NT2/D1 (cell line): ENCODE measurements at regions not wholly inside any gene's neighbourhood (a gene's known extent, or its start where the extent isn't known, plus 50 kb on each side); places are given as distances from the start of the nearest gene placed in this dataset.

Experiments
- SUZ12 ChIP-seq: IDR thresholded peaks from 2 replicates; pipeline ENCODE4 v1.6.1; 2011; ENCODE audit not compliant: insufficient read length, insufficient read depth; ENCODE audit errors: extremely low read depth
- YY1 ChIP-seq: IDR thresholded peaks from 2 replicates; pipeline ENCODE4 v1.6.1; 2011; ENCODE audit not compliant: insufficient read length, insufficient read depth
- ZNF274 ChIP-seq: IDR thresholded peaks from 2 replicates; pipeline ENCODE4 v1.6.1; 2011; ENCODE audit warnings: mild to moderate bottlenecking, low read depth, low read length

- TF ChIP-seq ZNF274 (no peak), YY1 (no peak), SUZ12 (no peak)
Observed at GRCh38 chr10:108980869-108981268, 942.4 kb downstream of the XPNPEP1 start.
